Body of pancreas (tissue), 4 donors: ENCODE measurements at regions not wholly inside any gene's neighbourhood (a gene's known extent, or its start where the extent isn't known, plus 50 kb on each side); places are given as distances from the start of the nearest gene placed in this dataset.

Source experiments
- POLR2A ChIP-seq, 3 donors: fragments of 450-650 bp; IDR thresholded peaks; one replicate each; pipeline ENCODE4 v1.6.1; 2016; ENCODE audit warnings: antibody characterized with exemption in 3 of 3, mild to moderate bottlenecking in 2 of 3
- TF ChIP-seq, protein P1 (sequence below), 7 experiments: fragments of 450-650 bp in 4 of 7; fragments of 200-600 bp in 3 of 7; sonication (generic) in 3 of 7; IDR thresholded peaks; one replicate each; pipeline ENCODE4 v1.5.1; 2016 to 2019; ENCODE audit warnings: antibody characterized with exemption in 7 of 7

DNA sequence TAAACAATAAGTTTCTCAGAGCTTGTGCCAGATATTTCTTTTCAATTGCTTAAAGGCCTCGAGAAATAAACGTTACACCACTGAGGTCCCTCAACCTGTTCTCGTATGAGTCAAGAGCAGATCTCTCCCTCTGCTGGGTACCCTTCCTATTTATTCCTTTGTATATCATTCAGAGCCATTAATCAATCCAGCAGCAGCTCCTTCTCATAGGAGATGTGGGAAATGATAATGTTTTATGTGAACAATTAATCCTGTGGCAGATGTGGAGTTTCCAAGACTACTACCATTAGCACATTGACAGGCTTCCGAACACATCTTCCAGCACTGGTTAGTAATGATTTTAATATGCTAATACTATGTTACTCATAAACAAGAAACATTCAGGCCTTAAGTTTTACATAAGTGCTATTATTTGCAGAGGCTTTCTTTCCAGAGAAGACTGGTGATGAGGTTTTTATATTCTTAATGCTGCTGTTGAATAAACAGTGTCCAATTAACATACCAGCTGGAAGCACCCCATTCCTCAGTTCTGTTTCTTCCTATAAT lies 196.5 kb downstream of the ZNF608 start:
- TF ChIP-seq, protein P1, sequence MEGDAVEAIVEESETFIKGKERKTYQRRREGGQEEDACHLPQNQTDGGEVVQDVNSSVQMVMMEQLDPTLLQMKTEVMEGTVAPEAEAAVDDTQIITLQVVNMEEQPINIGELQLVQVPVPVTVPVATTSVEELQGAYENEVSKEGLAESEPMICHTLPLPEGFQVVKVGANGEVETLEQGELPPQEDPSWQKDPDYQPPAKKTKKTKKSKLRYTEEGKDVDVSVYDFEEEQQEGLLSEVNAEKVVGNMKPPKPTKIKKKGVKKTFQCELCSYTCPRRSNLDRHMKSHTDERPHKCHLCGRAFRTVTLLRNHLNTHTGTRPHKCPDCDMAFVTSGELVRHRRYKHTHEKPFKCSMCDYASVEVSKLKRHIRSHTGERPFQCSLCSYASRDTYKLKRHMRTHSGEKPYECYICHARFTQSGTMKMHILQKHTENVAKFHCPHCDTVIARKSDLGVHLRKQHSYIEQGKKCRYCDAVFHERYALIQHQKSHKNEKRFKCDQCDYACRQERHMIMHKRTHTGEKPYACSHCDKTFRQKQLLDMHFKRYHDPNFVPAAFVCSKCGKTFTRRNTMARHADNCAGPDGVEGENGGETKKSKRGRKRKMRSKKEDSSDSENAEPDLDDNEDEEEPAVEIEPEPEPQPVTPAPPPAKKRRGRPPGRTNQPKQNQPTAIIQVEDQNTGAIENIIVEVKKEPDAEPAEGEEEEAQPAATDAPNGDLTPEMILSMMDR (IDR thresholded peaks at IDR 0.05) = no peak
- TF ChIP-seq POLR2A (IDR thresholded peaks at IDR 0.05) = no peak
